Retina (tissue), 1 donor: ENCODE measurements at regions not wholly inside any gene's neighbourhood (a gene's known extent, or its start where the extent isn't known, plus 50 kb on each side); places are given as distances from the start of the nearest gene placed in this dataset.

ENCODE experiments used
- DNase-seq: peaks from one replicate; pipeline ENCODE4 v3.0.0-alpha.2; 2016

- no peak for DNase-seq
Measured at GRCh38 chr7:118713039-118713438, 488.5 kb downstream of the ANKRD7 start.

GRCh38 chr7:118720632-118721031, 496.1 kb downstream of the ANKRD7 start:
- no peak for DNase-seq

GRCh38 chr7:118731854-118732253, 507.4 kb downstream of the ANKRD7 start:
- DNase-seq, result no peak

GRCh38 chr7:118734541-118734940, 510.0 kb downstream of the ANKRD7 start:
- DNase-seq, result no peak

GRCh38 chr7:118735441-118735840, 510.9 kb downstream of the ANKRD7 start:
- no peak for DNase-seq

GRCh38 chr7:118737935-118738334, 513.4 kb downstream of the ANKRD7 start:
- no peak for DNase-seq

GRCh38 chr7:118745927-118746326, 521.4 kb downstream of the ANKRD7 start:
- no peak for DNase-seq

- no peak for DNase-seq
Measured at GRCh38 chr7:118747473-118747872, 523.0 kb downstream of the ANKRD7 start.

GRCh38 chr7:118753479-118753878, 529.0 kb downstream of the ANKRD7 start:
- DNase-seq, result no peak

GRCh38 chr7:118754608-118755007, 530.1 kb downstream of the ANKRD7 start:
- no peak for DNase-seq

GRCh38 chr7:118755067-118755625, 530.6 kb downstream of the ANKRD7 start:
- no peak for DNase-seq

GRCh38 chr7:118757066-118757465, 532.6 kb downstream of the ANKRD7 start:
- no peak for DNase-seq

GRCh38 chr7:118758582-118758981, 534.1 kb downstream of the ANKRD7 start:
- no peak for DNase-seq

GRCh38 chr7:118759921-118760320, 535.4 kb downstream of the ANKRD7 start:
- DNase-seq, result no peak

- no peak for DNase-seq
Measured at GRCh38 chr7:118762451-118762850, 537.9 kb downstream of the ANKRD7 start.

GRCh38 chr7:118764221-118764620, 539.7 kb downstream of the ANKRD7 start:
- DNase-seq, result no peak

GRCh38 chr7:118771672-118772071, 547.2 kb downstream of the ANKRD7 start:
- DNase-seq, result no peak

GRCh38 chr7:118777308-118777707, 552.8 kb downstream of the ANKRD7 start:
- DNase-seq, result no peak

GRCh38 chr7:118792682-118793081, 568.2 kb downstream of the ANKRD7 start:
- no peak for DNase-seq

- no peak for DNase-seq
Measured at GRCh38 chr7:118793582-118793981, 569.1 kb downstream of the ANKRD7 start.

- DNase-seq, result no peak
Measured at GRCh38 chr7:118794419-118794818, 569.9 kb downstream of the ANKRD7 start.

GRCh38 chr7:118801366-118801765, 576.9 kb downstream of the ANKRD7 start:
- no peak for DNase-seq

- DNase-seq, result no peak
Measured at GRCh38 chr7:118802726-118803125, 578.2 kb downstream of the ANKRD7 start.

GRCh38 chr7:118826246-118826645, 601.7 kb downstream of the ANKRD7 start:
- no peak for DNase-seq

- DNase-seq, result no peak
Measured at GRCh38 chr7:118836933-118837332, 612.4 kb downstream of the ANKRD7 start.

GRCh38 chr7:118839515-118839914, 615.0 kb downstream of the ANKRD7 start:
- DNase-seq, result no peak
